Osteocyte (in vitro differentiated cells): ENCODE measurements at regions not wholly inside any gene's neighbourhood (a gene's known extent, or its start where the extent isn't known, plus 50 kb on each side); places are given as distances from the start of the nearest gene placed in this dataset.

Experiments used
- DNase-seq: peaks from one replicate; pipeline ENCODE4 v3.0.0; 2021; ENCODE audit warnings: mixed read lengths; ENCODE audit not compliant: unreplicated experiment; ENCODE audit errors: extremely low spot score
- H3K27ac Mint-ChIP-seq: one replicate; pipeline ENCODE4 v1.8.0; 2021; ENCODE audit warnings: mild to moderate bottlenecking, mixed read lengths; ENCODE audit not compliant: unreplicated experiment
- H3K27me3 Mint-ChIP-seq: one replicate; pipeline ENCODE4 v1.8.0; 2021; ENCODE audit warnings: mixed read lengths; ENCODE audit not compliant: unreplicated experiment
- H3K36me3 Mint-ChIP-seq: one replicate; pipeline ENCODE4 v1.8.0; 2021; ENCODE audit warnings: mixed read lengths; ENCODE audit not compliant: unreplicated experiment
- H3K4me1 Mint-ChIP-seq: one replicate; pipeline ENCODE4 v1.8.0; 2021; ENCODE audit warnings: mixed read lengths; ENCODE audit not compliant: unreplicated experiment
- H3K4me3 Mint-ChIP-seq: one replicate; pipeline ENCODE4 v1.8.0; 2021; ENCODE audit warnings: mild to moderate bottlenecking, moderate library complexity, mixed read lengths; ENCODE audit not compliant: unreplicated experiment
- H3K9me3 Mint-ChIP-seq: one replicate; pipeline ENCODE4 v1.8.0; 2021; ENCODE audit warnings: mixed read lengths; ENCODE audit not compliant: unreplicated experiment
- CTCF ChIP-seq: fragments of 200-600 bp; sonication (generic); IDR thresholded peaks from 2 replicates; pipeline ENCODE4 v1.5.0; 2021; ENCODE audit warnings: antibody characterized with exemption, mild to moderate bottlenecking, moderate library complexity

- Mint-ChIP-seq H3K27me3 (no peaks in the 10 kb centered on the region), H3K4me3 (no peak overlapping the region), H3K9me3 (no peaks in the 10 kb centered on the region), H3K27ac (no peak overlapping the region), H3K36me3 (no peaks in the 10 kb centered on the region), H3K4me1 (no peaks in the 10 kb centered on the region)
- TF ChIP-seq CTCF: no peak
- DNase-seq: no peak
Observed at GRCh38 chr7:97470726-97471125, 261.2 kb upstream of the TAC1 start.

- Mint-ChIP-seq H3K4me3 (no peak overlapping the region), H3K27ac (no peak overlapping the region), H3K36me3 (no peaks in the 10 kb centered on the region), H3K27me3 (no peaks in the 10 kb centered on the region), H3K9me3 (no peaks in the 10 kb centered on the region), H3K4me1 (no peaks in the 10 kb centered on the region)
- no peak for DNase-seq
- no peak for TF ChIP-seq CTCF
Observed at GRCh38 chr7:97471491-97471890, 260.4 kb upstream of the TAC1 start.

- Mint-ChIP-seq H3K27me3 (no peaks in the 10 kb centered on the region), H3K36me3 (no peaks in the 10 kb centered on the region), H3K27ac (no peak overlapping the region), H3K4me1 (no peaks in the 10 kb centered on the region), H3K9me3 (peaks cover 10% of the 10 kb centered on the region), H3K4me3 (no peak overlapping the region)
- no peak for DNase-seq
- TF ChIP-seq CTCF: no peak
Observed at GRCh38 chr7:97479740-97480290, 252.1 kb upstream of the TAC1 start.

- TF ChIP-seq CTCF: no peak
- Mint-ChIP-seq H3K27me3 (no peaks in the 10 kb centered on the region), H3K4me3 (no peak overlapping the region), H3K4me1 (no peaks in the 10 kb centered on the region), H3K36me3 (no peaks in the 10 kb centered on the region), H3K9me3 (peaks cover 13% of the 10 kb centered on the region), H3K27ac (no peak overlapping the region)
- no peak for DNase-seq
Observed at GRCh38 chr7:97480772-97481390, 251.0 kb upstream of the TAC1 start.

GRCh38 chr7:97495487-97495886 lies 236.4 kb upstream of the TAC1 start:
- Mint-ChIP-seq H3K4me3 (no peak overlapping the region), H3K9me3 (no peaks in the 10 kb centered on the region), H3K36me3 (no peaks in the 10 kb centered on the region), H3K27ac (no peak overlapping the region), H3K4me1 (no peaks in the 10 kb centered on the region), H3K27me3 (no peaks in the 10 kb centered on the region)
- DNase-seq: no peak
- TF ChIP-seq CTCF: no peak
